CD14-positive monocyte (primary cell): ENCODE measurements at regions not wholly inside any gene's neighbourhood (a gene's known extent, or its start where the extent isn't known, plus 50 kb on each side); places are given as distances from the start of the nearest gene placed in this dataset.
"Not testable (repeated sequence)": the region's sequence is repeated elsewhere in the genome, so short reads cannot be mapped to it uniquely, and the experiment has no call there.

Experiments used
- DNase-seq, 3 donors: peaks; one replicate each; pipeline ENCODE4 v3.0.0-alpha.2; 2011 to 2022
- H2AFZ ChIP-seq: 2 replicates; pipeline ENCODE4 v1.6.0; 2012; ENCODE audit warnings: mild to moderate bottlenecking, low read depth, low read length, inconsistent platforms; ENCODE audit not compliant: insufficient read depth, poor library complexity, severe bottlenecking
- H3K27ac ChIP-seq, 2 donors: 1 replicate in 1 of 2; 2 replicates in 1 of 2; pipeline ENCODE4 v1.5.1; 2012 to 2013; ENCODE audit warnings: low read length in 2 of 2, control low read depth in 1 of 2, inconsistent platforms in 1 of 2, low read depth in 1 of 2, mild to moderate bottlenecking in 1 of 2
- H3K27me3 ChIP-seq, 2 donors: one replicate each; pipeline versions ENCODE4 v1.6.0 to v1.6.1; 2011 to 2013; ENCODE audit warnings: low read length in 2 of 2; ENCODE audit not compliant: control insufficient read depth in 2 of 2, insufficient read depth in 2 of 2
- H3K36me3 ChIP-seq, 2 donors: replicated peaks in 1 of 2; 1 replicate in 1 of 2; 2 replicates in 1 of 2; pipeline versions ENCODE4 v1.5.1 to v1.6.1; 2012 to 2013; ENCODE audit warnings: low read length in 2 of 2, control low read depth in 1 of 2, inconsistent platforms in 1 of 2, mild to moderate bottlenecking in 1 of 2; ENCODE audit not compliant: insufficient read depth in 2 of 2, control insufficient read depth in 1 of 2
- H3K4me1 ChIP-seq, 2 donors: 1 replicate in 1 of 2; 2 replicates in 1 of 2; pipeline versions ENCODE4 v1.5.1 to v1.6.1; 2012 to 2013; ENCODE audit warnings: low read length in 2 of 2, control low read depth in 1 of 2, inconsistent platforms in 1 of 2, mild to moderate bottlenecking in 1 of 2, moderate library complexity in 1 of 2; ENCODE audit not compliant: insufficient read depth in 2 of 2, control insufficient read depth in 1 of 2
- H3K4me2 ChIP-seq: replicated peaks from 2 replicates; pipeline ENCODE3; 2012; ENCODE audit warnings: low read length, moderate library complexity, mild to moderate bottlenecking; ENCODE audit not compliant: poor library complexity, severe bottlenecking; ENCODE audit errors: extremely low read depth
- H3K4me3 ChIP-seq, 3 experiments: fragments of 200-600 bp in 1 of 3; sonication (generic) in 1 of 3; replicated peaks in 1 of 3; 1 replicate in 2 of 3; 2 replicates in 1 of 3; pipeline ENCODE4 v1.5.1; 2011 to 2013; ENCODE audit warnings: low read length in 3 of 3, mild to moderate bottlenecking in 3 of 3, control low read depth in 2 of 3, low read depth in 2 of 3, inconsistent platforms in 1 of 3, moderate library complexity in 1 of 3
- H3K79me2 ChIP-seq: 2 replicates; pipeline ENCODE4 v1.6.0; 2012; ENCODE audit warnings: mild to moderate bottlenecking, control low read depth, inconsistent platforms, low read length, moderate library complexity; ENCODE audit not compliant: insufficient read depth
- H3K9ac ChIP-seq: 2 replicates; pipeline ENCODE4 v1.6.0; 2017; ENCODE audit warnings: low read length, mild to moderate bottlenecking; ENCODE audit not compliant: insufficient read depth, poor library complexity, severe bottlenecking
- H3K9me3 ChIP-seq, 2 donors: replicated peaks in 1 of 2; 1 replicate in 1 of 2; 2 replicates in 1 of 2; pipeline versions ENCODE4 v1.5.1 to v1.6.1; 2012 to 2013; ENCODE audit warnings: low read length in 2 of 2, control low read depth in 1 of 2; ENCODE audit not compliant: control insufficient read depth in 1 of 2, insufficient read depth in 1 of 2
- H4K20me1 ChIP-seq: 2 replicates; pipeline ENCODE4 v1.6.0; 2012; ENCODE audit warnings: mild to moderate bottlenecking, low read length, control low read depth, moderate library complexity; ENCODE audit not compliant: insufficient read depth
- H3K27ac Mint-ChIP-seq, 7 donors: one replicate each; pipeline ENCODE4 v1.8.0; 2020; ENCODE audit warnings: mild to moderate bottlenecking in 7 of 7, mixed read lengths in 7 of 7, moderate library complexity in 6 of 7, inconsistent platforms in 2 of 7
- H3K27me3 Mint-ChIP-seq, 3 donors: one replicate each; pipeline ENCODE4 v1.8.0; 2021 to 2022; ENCODE audit warnings: low read depth in 3 of 3, mild to moderate bottlenecking in 3 of 3, mixed read lengths in 3 of 3, moderate library complexity in 3 of 3, inconsistent platforms in 1 of 3
- H3K36me3 Mint-ChIP-seq, 2 donors: one replicate each; pipeline ENCODE4 v1.8.0; 2020; ENCODE audit warnings: mixed read lengths in 2 of 2, inconsistent platforms in 1 of 2, mild to moderate bottlenecking in 1 of 2
- H3K4me1 Mint-ChIP-seq: one replicate; pipeline ENCODE4 v1.8.0; 2020; ENCODE audit warnings: mild to moderate bottlenecking, mixed read lengths
- H3K4me3 Mint-ChIP-seq, 2 donors: one replicate each; pipeline ENCODE4 v1.8.0; 2020; ENCODE audit warnings: mild to moderate bottlenecking in 2 of 2, mixed read lengths in 2 of 2, moderate library complexity in 1 of 2
- H3K9me3 Mint-ChIP-seq, 7 donors: one replicate each; pipeline ENCODE4 v1.8.0; 2020 to 2022; ENCODE audit warnings: mixed read lengths in 7 of 7, mild to moderate bottlenecking in 6 of 7, moderate library complexity in 6 of 7, inconsistent platforms in 2 of 7
- CTCF ChIP-seq: fragments of 200-600 bp; IDR thresholded peaks from one replicate; pipeline ENCODE4 v1.8.0; 2022; ENCODE audit warnings: antibody characterized with exemption, mild to moderate bottlenecking
- WGBS: methylation state at CpG from one replicate; pipeline ENCODE4 v1.1.5; 2013; ENCODE audit warnings: missing lambda C conversion rate; ENCODE audit not compliant: insufficient coverage; 5-methylcytosine and 5-hydroxymethylcytosine counted together
- intact Hi-C, 2 donors: fragments of 100-400 bp; cut with micrococcal nuclease; formaldehyde crosslinking; loops; one replicate each; pipeline versions ENCODE4 v1.15.0 to v1.15.1; 2023

GRCh38 chr15:24292837-24293236 is 382.7 kb upstream of the NPAP1 start:
- intact Hi-C loops: no loop called here
- H3K4me1 ChIP-seq: no peaks in the 10 kb centered on the region
- no CpG with 5 or more reads among the region's 2 CpGs for WGBS

GRCh38 chr15:24300804-24301368 is 374.7 kb upstream of the NPAP1 start:
- H3K4me1 Mint-ChIP-seq, H3K4me3 Mint-ChIP-seq, H3K9me3 Mint-ChIP-seq: not testable (repeated sequence)

More at GRCh38 chr15:24292837-24293236, 382.7 kb upstream of the NPAP1 start:
- no peak for TF ChIP-seq CTCF
- H3K4me2 ChIP-seq: no peak overlapping the region
- no peak overlapping the region for H3K27ac ChIP-seq
- no peak overlapping the region for H3K4me3 Mint-ChIP-seq
- no peaks in the 10 kb centered on the region for H3K27me3 Mint-ChIP-seq
- H3K4me1 Mint-ChIP-seq: no peaks in the 10 kb centered on the region
- no peak overlapping the region for H3K27ac Mint-ChIP-seq
- no peak for DNase-seq
- H3K9me3 Mint-ChIP-seq: peaks cover 0 to 9% (median 4%) of the 10 kb centered on the region in 7 donors
- H3K4me3 ChIP-seq: no peak overlapping the region
- H3K27me3 ChIP-seq: no peaks in the 10 kb centered on the region
- H3K9ac ChIP-seq: no peak overlapping the region
- no peak overlapping the region for H2AFZ ChIP-seq
- H3K36me3 Mint-ChIP-seq: no peaks in the 10 kb centered on the region
- H4K20me1 ChIP-seq: no peaks in the 10 kb centered on the region
- H3K9me3 ChIP-seq: peaks cover 4 to 5% of the 10 kb centered on the region in 2 donors
- H3K36me3 ChIP-seq: no peaks in the 10 kb centered on the region
- no peaks in the 10 kb centered on the region for H3K79me2 ChIP-seq

GRCh38 chr15:24301999-24302398 is 373.6 kb upstream of the NPAP1 start:
- intact Hi-C loops, H3K36me3 Mint-ChIP-seq: not testable (repeated sequence)
- WGBS: no CpG with 5 or more reads among the region's 1 CpG

More at GRCh38 chr15:24300804-24301368, 374.7 kb upstream of the NPAP1 start:
- WGBS: 60% methylated on average over 2 of the region's 8 CpGs
- H3K4me3 ChIP-seq, H3K36me3 Mint-ChIP-seq, intact Hi-C loops, H3K27me3 ChIP-seq, H3K27ac ChIP-seq, H3K4me2 ChIP-seq, DNase-seq, H3K79me2 ChIP-seq, H3K9ac ChIP-seq, H4K20me1 ChIP-seq, H3K27me3 Mint-ChIP-seq, H3K4me1 ChIP-seq, H3K9me3 ChIP-seq, H2AFZ ChIP-seq, H3K27ac Mint-ChIP-seq, H3K36me3 ChIP-seq: not testable (repeated sequence)

GRCh38 chr15:24304747-24305146 is 370.8 kb upstream of the NPAP1 start:
- H3K36me3 ChIP-seq, H3K4me1 ChIP-seq, H3K27me3 ChIP-seq, H3K79me2 ChIP-seq, H3K27ac Mint-ChIP-seq, H3K27me3 Mint-ChIP-seq, H2AFZ ChIP-seq, intact Hi-C loops, DNase-seq, H3K9me3 ChIP-seq, H3K4me1 Mint-ChIP-seq, H4K20me1 ChIP-seq, H3K27ac ChIP-seq, H3K4me3 ChIP-seq, H3K9ac ChIP-seq, H3K4me3 Mint-ChIP-seq, H3K36me3 Mint-ChIP-seq, H3K9me3 Mint-ChIP-seq, H3K4me2 ChIP-seq: not testable (repeated sequence)
- WGBS: no CpG with 5 or more reads among the region's 2 CpGs

More at GRCh38 chr15:24301999-24302398, 373.6 kb upstream of the NPAP1 start:
- H3K9ac ChIP-seq, H3K4me2 ChIP-seq, H3K9me3 Mint-ChIP-seq, H3K27me3 Mint-ChIP-seq, H3K4me3 Mint-ChIP-seq, H3K27me3 ChIP-seq, H3K27ac Mint-ChIP-seq, H3K9me3 ChIP-seq, H3K4me1 ChIP-seq, H3K4me3 ChIP-seq, H4K20me1 ChIP-seq, H2AFZ ChIP-seq, DNase-seq, H3K27ac ChIP-seq, H3K36me3 ChIP-seq, H3K4me1 Mint-ChIP-seq, H3K79me2 ChIP-seq: not testable (repeated sequence)
